ENCODE measurements at regions not wholly inside any gene's neighbourhood (a gene's known extent, or its start where the extent isn't known, plus 50 kb on each side); places are given as distances from the start of the nearest gene placed in this dataset.

DNA sequence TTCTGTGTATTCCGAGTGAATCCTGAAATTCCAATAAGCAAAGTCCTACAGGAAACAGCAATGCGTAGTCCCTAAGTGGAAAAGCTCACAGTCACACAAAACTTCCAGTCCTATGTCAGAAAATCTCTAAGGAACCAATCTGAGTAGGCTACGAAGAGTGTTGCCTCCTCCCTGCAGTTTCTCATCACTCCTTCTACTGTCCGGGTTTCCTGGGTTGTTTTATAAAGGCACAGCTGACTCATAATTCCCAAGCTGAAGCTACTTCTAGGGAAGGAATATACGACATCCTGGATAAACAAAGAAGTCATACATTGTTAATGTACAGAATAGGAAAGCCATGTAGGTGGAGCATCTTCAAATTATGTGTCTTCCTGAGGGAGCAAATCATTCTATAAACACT, 65.7 kb upstream of the RGMA start:
- H3K27ac ChIP-seq = no peak overlapping the region

DNA sequence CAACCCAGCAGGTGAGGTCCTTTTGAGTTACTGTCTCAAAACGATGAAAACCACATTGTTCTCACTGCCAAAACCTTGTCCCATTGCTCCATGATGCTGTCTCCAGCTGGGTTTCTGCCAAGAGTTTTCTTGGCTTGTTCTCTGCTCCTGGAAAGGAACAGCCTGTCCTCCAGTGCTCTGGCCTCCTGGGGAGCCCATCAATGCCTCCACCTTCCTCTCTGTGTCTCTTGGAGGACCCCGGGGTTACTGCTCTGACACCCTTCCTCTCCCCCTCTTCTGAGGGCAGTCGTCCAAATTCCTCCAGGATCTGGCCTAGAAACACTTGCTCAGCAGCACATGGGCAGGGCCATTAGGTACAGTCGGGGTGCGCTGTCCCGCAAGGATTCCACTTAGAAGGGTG, 63.9 kb upstream of the RGMA start:
- Histone ChIP-seq H3K27ac (no peak overlapping the region), H3K36me3 (no peaks in the 10 kb centered on the region), H3K4me3 (no peak overlapping the region), H3K9me3 (no peaks in the 10 kb centered on the region), H3K27me3 (no peaks in the 10 kb centered on the region), H3K4me1 (peaks cover 3% of the 10 kb centered on the region in 2 donors)
- peak in 1 of 2 donors; percentile 75 for DNase-seq (ENCODE audit: low spot score in 2 of 2)
- intact Hi-C loops (cut with DNase I) = no loop called here
- TF ChIP-seq, protein P1, sequence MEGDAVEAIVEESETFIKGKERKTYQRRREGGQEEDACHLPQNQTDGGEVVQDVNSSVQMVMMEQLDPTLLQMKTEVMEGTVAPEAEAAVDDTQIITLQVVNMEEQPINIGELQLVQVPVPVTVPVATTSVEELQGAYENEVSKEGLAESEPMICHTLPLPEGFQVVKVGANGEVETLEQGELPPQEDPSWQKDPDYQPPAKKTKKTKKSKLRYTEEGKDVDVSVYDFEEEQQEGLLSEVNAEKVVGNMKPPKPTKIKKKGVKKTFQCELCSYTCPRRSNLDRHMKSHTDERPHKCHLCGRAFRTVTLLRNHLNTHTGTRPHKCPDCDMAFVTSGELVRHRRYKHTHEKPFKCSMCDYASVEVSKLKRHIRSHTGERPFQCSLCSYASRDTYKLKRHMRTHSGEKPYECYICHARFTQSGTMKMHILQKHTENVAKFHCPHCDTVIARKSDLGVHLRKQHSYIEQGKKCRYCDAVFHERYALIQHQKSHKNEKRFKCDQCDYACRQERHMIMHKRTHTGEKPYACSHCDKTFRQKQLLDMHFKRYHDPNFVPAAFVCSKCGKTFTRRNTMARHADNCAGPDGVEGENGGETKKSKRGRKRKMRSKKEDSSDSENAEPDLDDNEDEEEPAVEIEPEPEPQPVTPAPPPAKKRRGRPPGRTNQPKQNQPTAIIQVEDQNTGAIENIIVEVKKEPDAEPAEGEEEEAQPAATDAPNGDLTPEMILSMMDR (IDR thresholded peaks at IDR 0.05) = no peak

More for the DNA sequence above, 65.7 kb upstream of the RGMA start:
- DNase-seq (ENCODE audit: low spot score in 2 of 2) = no peak
- TF ChIP-seq, protein P1 (IDR thresholded peaks at IDR 0.05) = no peak
- H3K36me3 ChIP-seq = no peaks in the 10 kb centered on the region
- peaks cover 3% of the 10 kb centered on the region in 2 donors for H3K4me1 ChIP-seq
- no peaks in the 10 kb centered on the region for H3K27me3 ChIP-seq
- H3K9me3 ChIP-seq = no peaks in the 10 kb centered on the region
- intact Hi-C loops (cut with DNase I) = no loop called here
- no peak overlapping the region for H3K4me3 ChIP-seq

DNA sequence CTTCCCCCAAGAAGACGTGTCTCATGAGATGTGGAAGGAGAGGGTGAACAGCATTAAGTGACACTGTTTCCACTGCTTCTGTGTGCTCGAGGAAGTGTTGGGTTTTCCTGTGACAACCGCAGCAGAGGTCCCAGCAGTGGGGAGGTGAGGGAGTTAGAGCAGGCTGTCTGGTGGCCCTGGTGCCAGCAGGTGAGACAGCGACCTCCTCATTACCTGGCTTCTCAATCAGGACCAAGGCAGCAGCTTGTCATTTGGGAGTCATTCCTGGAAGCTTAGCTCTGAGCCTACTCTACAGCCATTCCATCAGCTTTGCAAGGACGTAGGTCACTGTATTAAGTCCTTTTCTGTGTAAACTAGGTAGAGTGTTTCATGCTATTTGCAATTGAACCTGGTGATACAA, 63.3 kb upstream of the RGMA start:
- TF ChIP-seq, protein P1 (IDR thresholded peaks at IDR 0.05) = no peak
- DNase-seq (ENCODE audit: low spot score in 2 of 2) = no peak
- no peaks in the 10 kb centered on the region for H3K36me3 ChIP-seq
- no peak overlapping the region for H3K4me3 ChIP-seq
- no peaks in the 10 kb centered on the region for H3K9me3 ChIP-seq
- H3K27me3 ChIP-seq = no peaks in the 10 kb centered on the region
- intact Hi-C loops (cut with DNase I) = no loop called here
- peaks cover 3% of the 10 kb centered on the region in 2 donors for H3K4me1 ChIP-seq
- H3K27ac ChIP-seq = no peak overlapping the region

DNA sequence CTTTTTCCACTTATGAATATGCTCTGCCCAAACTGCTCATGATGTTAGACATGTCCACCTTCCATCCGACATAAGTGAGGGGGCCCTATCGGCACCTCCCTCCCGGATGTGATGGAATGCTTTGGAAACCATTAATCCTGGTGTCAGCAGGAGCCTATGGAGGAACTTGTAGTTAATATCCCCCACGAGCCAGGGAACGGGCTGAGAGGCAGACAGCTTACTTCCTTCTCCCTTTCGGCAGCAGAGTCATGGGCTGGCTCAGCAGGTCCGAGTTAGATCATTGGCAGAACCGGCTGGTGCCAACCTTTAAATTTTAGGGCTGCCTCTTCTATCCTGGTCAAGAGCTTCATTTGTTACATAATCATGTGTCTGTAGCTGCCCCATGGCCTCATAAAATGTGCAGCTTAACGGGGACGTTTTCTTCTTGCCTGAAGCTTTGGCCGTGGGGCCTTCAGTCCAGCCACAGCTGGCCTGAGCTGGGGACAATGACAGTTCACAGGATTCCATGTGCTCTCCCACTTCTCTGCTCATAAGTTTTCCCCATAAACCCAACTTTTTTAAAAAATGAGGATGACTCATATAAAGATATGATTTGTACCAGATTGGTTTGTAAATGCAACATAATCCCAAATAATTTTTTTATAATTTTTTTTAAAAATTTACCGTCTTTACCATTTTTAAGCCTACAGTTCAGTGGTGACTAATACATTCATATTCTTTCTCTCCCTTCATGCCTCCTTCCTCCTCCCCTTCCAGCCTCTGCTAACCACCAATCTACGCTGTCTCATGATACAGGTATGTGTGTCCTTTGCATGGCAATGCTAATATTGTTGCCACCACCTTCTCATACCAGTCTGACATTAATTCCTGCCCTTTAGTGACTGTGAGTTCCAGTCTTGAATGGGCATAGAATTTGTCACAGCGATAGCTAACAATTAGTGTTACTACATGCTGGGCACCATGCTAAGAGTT, 62.2 kb upstream of the RGMA start:
- no peaks in the 10 kb centered on the region for H3K36me3 ChIP-seq
- no peak for DNase-seq (ENCODE audit: low spot score in 2 of 2)
- H3K4me3 ChIP-seq = no peak overlapping the region
- H3K4me1 ChIP-seq = peaks cover 3% of the 10 kb centered on the region in 2 donors
- intact Hi-C loops (cut with DNase I) = no loop called here
- TF ChIP-seq, protein P1 (IDR thresholded peaks at IDR 0.05) = no peak
- no peak overlapping the region for H3K27ac ChIP-seq
- no peaks in the 10 kb centered on the region for H3K9me3 ChIP-seq
- no peaks in the 10 kb centered on the region for H3K27me3 ChIP-seq

DNA sequence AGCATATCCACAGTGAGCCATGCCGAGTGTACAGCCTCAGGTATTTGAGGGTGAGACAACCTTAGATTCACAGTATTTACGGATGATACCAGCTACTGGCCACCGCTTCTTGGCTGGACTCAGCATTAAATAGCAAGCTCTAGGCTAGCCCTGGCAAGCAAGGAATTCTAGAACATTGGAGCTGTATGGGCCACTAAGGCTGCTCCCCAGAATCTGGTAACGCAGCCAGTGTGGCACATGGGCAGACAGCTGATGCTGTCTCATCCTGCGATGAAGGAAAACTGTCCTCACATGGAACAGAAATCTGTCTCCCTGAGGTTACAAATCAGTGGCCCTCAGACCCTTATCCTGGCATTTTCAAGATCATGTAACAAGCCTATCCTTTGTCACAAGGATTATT, 57.6 kb upstream of the RGMA start:
- Histone ChIP-seq H3K27ac (no peak overlapping the region), H3K4me3 (no peak overlapping the region), H3K4me1 (no peaks in the 10 kb centered on the region), H3K36me3 (no peaks in the 10 kb centered on the region), H3K9me3 (no peaks in the 10 kb centered on the region), H3K27me3 (no peaks in the 10 kb centered on the region)
- TF ChIP-seq, protein P1 (IDR thresholded peaks at IDR 0.05) = no peak
- DNase-seq (ENCODE audit: low spot score in 2 of 2) = no peak
- intact Hi-C loops (cut with DNase I) = loop anchor here (10.0 kb wide), 1 partner anchor 112 kb away; no protein-coding TSS in a partner anchor

Data from ascending aorta (tissue), 2 donors.